NCI-H2196 (cell line): ENCODE measurements at regions not wholly inside any gene's neighbourhood (a gene's known extent, or its start where the extent isn't known, plus 50 kb on each side); places are given as distances from the start of the nearest gene placed in this dataset.
"Not testable (repeated sequence)": the region's sequence is repeated elsewhere in the genome, so short reads cannot be mapped to it uniquely, and the experiment has no call there.

Source experiments
- DNase-seq: peaks from one replicate; lab custom pipeline; 2025; ENCODE audit not compliant: unreplicated experiment; lab: John Stamatoyannopoulos, UW

- no peak for DNase-seq
These were observed 126.7 kb downstream of the SLC25A46 start for GRCh38 chr5:110865400-110866094.

- no peak for DNase-seq
These were observed 131.1 kb downstream of the SLC25A46 start for GRCh38 chr5:110869927-110870326.

- no peak for DNase-seq
These were observed 133.4 kb downstream of the SLC25A46 start for GRCh38 chr5:110872200-110872599.

- no peak for DNase-seq
These were observed 134.2 kb downstream of the SLC25A46 start for GRCh38 chr5:110872963-110873362.

GRCh38 chr5:110873773-110874437, 135.1 kb downstream of the SLC25A46 start:
- DNase-seq, result no peak

GRCh38 chr5:110875115-110875514, 136.3 kb downstream of the SLC25A46 start:
- DNase-seq, result not testable (repeated sequence)

GRCh38 chr5:110878115-110878514, 139.3 kb downstream of the SLC25A46 start:
- DNase-seq, result no peak

GRCh38 chr5:110879675-110880074, 140.9 kb downstream of the SLC25A46 start:
- DNase-seq, result no peak

GRCh38 chr5:110880413-110880812, 141.6 kb downstream of the SLC25A46 start:
- DNase-seq, result peak; percentile 10

- DNase-seq, result no peak
These were observed 145.2 kb downstream of the SLC25A46 start for GRCh38 chr5:110884005-110884404.

GRCh38 chr5:110887170-110887569, 148.4 kb downstream of the SLC25A46 start:
- not testable (repeated sequence) for DNase-seq

GRCh38 chr5:110893854-110894483, 155.2 kb downstream of the SLC25A46 start:
- not testable (repeated sequence) for DNase-seq

- DNase-seq, result no peak
These were observed 156.0 kb downstream of the SLC25A46 start for GRCh38 chr5:110894805-110895204.

- DNase-seq, result no peak
These were observed 158.1 kb downstream of the SLC25A46 start for GRCh38 chr5:110896901-110897300.

GRCh38 chr5:110899566-110900412, 161.0 kb downstream of the SLC25A46 start:
- DNase-seq, result no peak

GRCh38 chr5:110900829-110901228, 162.0 kb downstream of the SLC25A46 start:
- DNase-seq, result no peak

GRCh38 chr5:110903966-110904365, 165.2 kb downstream of the SLC25A46 start:
- no peak for DNase-seq

GRCh38 chr5:110908848-110909247, 162.7 kb upstream of the TSLP start:
- no peak for DNase-seq

GRCh38 chr5:110909415-110909814, 162.1 kb upstream of the TSLP start:
- DNase-seq, result no peak

- no peak for DNase-seq
These were observed 161.6 kb upstream of the TSLP start for GRCh38 chr5:110909950-110910349.

GRCh38 chr5:110913221-110913620, 158.3 kb upstream of the TSLP start:
- DNase-seq, result no peak
